BJ (cell line): ENCODE measurements at regions not wholly inside any gene's neighbourhood (a gene's known extent, or its start where the extent isn't known, plus 50 kb on each side); places are given as distances from the start of the nearest gene placed in this dataset.

Experiments
- CTCF ChIA-PET: fragments of 350-600 bp; formaldehyde crosslinking; extraction: SDS; loops from one replicate; lab custom pipeline; 2021; ENCODE audit warnings: antibody characterized with exemption, inconsistent platforms; lab: Yijun Ruan, JAX
- POLR2A ChIA-PET: fragments of 300-600 bp; sonication (Branson Sonifier 250); formaldehyde crosslinking; extraction: SDS; loops from one replicate; lab custom pipeline; 2021; ENCODE audit warnings: antibody characterized with exemption; lab: Charles Lee
- DNase-seq: peaks from one replicate; pipeline ENCODE4 v3.0.0-alpha.2; 2011; ENCODE audit warnings: low read depth
- H3K27me3 ChIP-seq: 2 replicates; pipeline ENCODE4 v1.6.0; 2011; ENCODE audit warnings: low read length; ENCODE audit not compliant: control insufficient read depth, insufficient read depth
- H3K36me3 ChIP-seq: 2 replicates; pipeline ENCODE4 v1.5.1; 2011; ENCODE audit warnings: low read length; ENCODE audit not compliant: control insufficient read depth, insufficient read depth
- H3K4me3 ChIP-seq: 2 replicates; pipeline ENCODE4 v1.5.1; 2011; ENCODE audit warnings: low read depth, mild to moderate bottlenecking, control low read depth, low read length
- TF ChIP-seq, protein P1 (sequence below): IDR thresholded peaks from 2 replicates; pipeline ENCODE4 v1.5.1; 2011; ENCODE audit warnings: low read depth, mild to moderate bottlenecking, control low read depth, inconsistent platforms, low read length, moderate library complexity; ENCODE audit not compliant: insufficient read depth

DNA sequence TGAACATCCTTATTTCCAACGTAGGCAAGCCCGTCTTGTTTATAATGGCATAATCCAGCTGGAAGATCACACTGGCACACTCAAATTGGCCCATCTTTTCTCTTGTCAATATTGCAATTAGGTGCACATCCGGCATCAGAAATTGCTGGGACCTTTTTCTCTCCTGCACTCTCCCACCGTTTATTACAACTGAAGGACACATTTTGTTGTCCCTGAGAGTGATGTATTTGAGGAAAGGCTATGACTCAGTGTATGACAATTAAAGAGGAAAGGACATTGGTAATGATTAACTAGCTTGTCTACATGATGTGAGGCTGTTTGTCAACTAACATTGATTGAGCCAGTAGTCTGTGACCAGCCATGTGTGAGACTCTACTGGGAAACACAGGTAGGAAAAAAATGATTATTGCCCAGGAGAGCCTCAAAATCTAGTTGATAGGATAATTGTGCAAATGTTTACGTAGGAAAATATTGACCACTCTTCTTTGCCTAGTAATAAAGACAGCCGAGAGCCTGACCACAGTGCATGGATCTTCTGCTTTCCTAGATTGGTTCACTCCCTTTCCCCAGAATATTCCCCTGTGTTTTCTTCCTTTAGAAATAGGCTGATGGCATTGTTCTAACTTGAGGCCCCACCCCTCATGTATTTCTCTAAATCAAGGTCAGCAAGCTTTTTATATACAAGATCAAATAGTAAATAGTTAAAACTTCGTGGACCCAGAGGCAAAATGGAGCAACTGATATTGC, 230.0 kb upstream of the BTBD3 start:
- POLR2A ChIA-PET = no interaction called here
- H3K4me3 ChIP-seq = no peak overlapping the region
- TF ChIP-seq, protein P1, sequence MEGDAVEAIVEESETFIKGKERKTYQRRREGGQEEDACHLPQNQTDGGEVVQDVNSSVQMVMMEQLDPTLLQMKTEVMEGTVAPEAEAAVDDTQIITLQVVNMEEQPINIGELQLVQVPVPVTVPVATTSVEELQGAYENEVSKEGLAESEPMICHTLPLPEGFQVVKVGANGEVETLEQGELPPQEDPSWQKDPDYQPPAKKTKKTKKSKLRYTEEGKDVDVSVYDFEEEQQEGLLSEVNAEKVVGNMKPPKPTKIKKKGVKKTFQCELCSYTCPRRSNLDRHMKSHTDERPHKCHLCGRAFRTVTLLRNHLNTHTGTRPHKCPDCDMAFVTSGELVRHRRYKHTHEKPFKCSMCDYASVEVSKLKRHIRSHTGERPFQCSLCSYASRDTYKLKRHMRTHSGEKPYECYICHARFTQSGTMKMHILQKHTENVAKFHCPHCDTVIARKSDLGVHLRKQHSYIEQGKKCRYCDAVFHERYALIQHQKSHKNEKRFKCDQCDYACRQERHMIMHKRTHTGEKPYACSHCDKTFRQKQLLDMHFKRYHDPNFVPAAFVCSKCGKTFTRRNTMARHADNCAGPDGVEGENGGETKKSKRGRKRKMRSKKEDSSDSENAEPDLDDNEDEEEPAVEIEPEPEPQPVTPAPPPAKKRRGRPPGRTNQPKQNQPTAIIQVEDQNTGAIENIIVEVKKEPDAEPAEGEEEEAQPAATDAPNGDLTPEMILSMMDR = no peak

GRCh38 chr20:11689262-11689661, 228.4 kb upstream of the BTBD3 start:
- Histone ChIP-seq H3K4me3 (no peak overlapping the region), H3K36me3 (no peaks in the 10 kb centered on the region), H3K27me3 (peaks cover 1% of the 10 kb centered on the region)
- DNase-seq = no peak
- ChIA-PET CTCF (interaction anchor here (1.3 kb wide), 1 partner anchor 13 kb away, joined by 3 read pairs; no protein-coding TSS in a partner anchor), POLR2A (no interaction called here)
- TF ChIP-seq, protein P1 = no peak

More for the DNA sequence above, 230.0 kb upstream of the BTBD3 start:
- CTCF ChIA-PET = no interaction called here
- no peaks in the 10 kb centered on the region for H3K36me3 ChIP-seq
- peaks cover 1% of the 10 kb centered on the region for H3K27me3 ChIP-seq
- no peak for DNase-seq

GRCh38 chr20:11691766-11692165, 225.9 kb upstream of the BTBD3 start:
- ChIA-PET POLR2A (no interaction called here), CTCF (interaction anchor here (0.6 to 1.8 kb wide), 3 partner anchors 11 to 1329 kb away, joined by 3 to 5 read pairs (median 4); no protein-coding TSS in a partner anchor)
- DNase-seq = no peak
- TF ChIP-seq, protein P1 = no peak
- H3K27me3 ChIP-seq = peaks cover 1% of the 10 kb centered on the region
- no peaks in the 10 kb centered on the region for H3K36me3 ChIP-seq
- no peak overlapping the region for H3K4me3 ChIP-seq

- CTCF ChIA-PET = interaction anchor here (0.6 to 1.8 kb wide), 3 partner anchors 12 to 611 kb away, joined by 3 to 5 read pairs (median 3); no protein-coding TSS in a partner anchor
- no peaks in the 10 kb centered on the region for H3K27me3 ChIP-seq
- no peaks in the 10 kb centered on the region for H3K36me3 ChIP-seq
- DNase-seq = no peak
- POLR2A ChIA-PET = interaction anchor here (0.7 kb wide), 1 partner anchor 9 kb away, joined by 6 read pairs; no protein-coding TSS in a partner anchor
- no peak overlapping the region for H3K4me3 ChIP-seq
- TF ChIP-seq, protein P1 = no peak
Measured at GRCh38 chr20:11692567-11692966, 225.1 kb upstream of the BTBD3 start.

- POLR2A ChIA-PET = no interaction called here
- Histone ChIP-seq H3K4me3 (no peak overlapping the region), H3K27me3 (no peaks in the 10 kb centered on the region), H3K36me3 (no peaks in the 10 kb centered on the region)
- TF ChIP-seq, protein P1 = no peak
- CTCF ChIA-PET = no interaction called here
- DNase-seq = no peak
Measured at GRCh38 chr20:11694467-11694866, 223.2 kb upstream of the BTBD3 start.
